ENCODE measurements at regions not wholly inside any gene's neighbourhood (a gene's known extent, or its start where the extent isn't known, plus 50 kb on each side); places are given as distances from the start of the nearest gene placed in this dataset.

DNA sequence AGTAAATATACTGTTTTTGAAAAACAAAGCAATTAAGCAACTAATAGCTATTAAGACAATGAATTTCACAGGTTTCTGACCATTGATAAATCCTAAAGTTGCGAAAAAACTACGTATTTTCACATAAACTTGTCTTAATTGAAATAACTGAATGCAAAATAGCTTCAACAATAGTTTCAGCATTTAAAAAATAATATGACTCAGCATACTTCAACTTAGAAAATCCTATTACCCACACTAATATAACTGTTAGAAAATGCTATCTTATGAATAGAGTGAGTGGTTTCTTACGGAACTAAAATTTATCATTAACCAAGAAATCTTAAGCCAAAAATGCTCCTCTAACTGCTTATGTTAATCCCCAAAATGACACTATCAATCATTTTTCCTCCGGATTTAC lies 183.9 kb downstream of the AVL9 start:
- TF ChIP-seq POLR2A (IDR thresholded peaks at IDR 0.05) (no peak), POLR2AphosphoS5 (IDR thresholded peaks at IDR 0.05; ENCODE audit: insufficient read depth in 1 of 2, low read depth in 1 of 2) (no peak)
- TF ChIP-seq, protein P1, sequence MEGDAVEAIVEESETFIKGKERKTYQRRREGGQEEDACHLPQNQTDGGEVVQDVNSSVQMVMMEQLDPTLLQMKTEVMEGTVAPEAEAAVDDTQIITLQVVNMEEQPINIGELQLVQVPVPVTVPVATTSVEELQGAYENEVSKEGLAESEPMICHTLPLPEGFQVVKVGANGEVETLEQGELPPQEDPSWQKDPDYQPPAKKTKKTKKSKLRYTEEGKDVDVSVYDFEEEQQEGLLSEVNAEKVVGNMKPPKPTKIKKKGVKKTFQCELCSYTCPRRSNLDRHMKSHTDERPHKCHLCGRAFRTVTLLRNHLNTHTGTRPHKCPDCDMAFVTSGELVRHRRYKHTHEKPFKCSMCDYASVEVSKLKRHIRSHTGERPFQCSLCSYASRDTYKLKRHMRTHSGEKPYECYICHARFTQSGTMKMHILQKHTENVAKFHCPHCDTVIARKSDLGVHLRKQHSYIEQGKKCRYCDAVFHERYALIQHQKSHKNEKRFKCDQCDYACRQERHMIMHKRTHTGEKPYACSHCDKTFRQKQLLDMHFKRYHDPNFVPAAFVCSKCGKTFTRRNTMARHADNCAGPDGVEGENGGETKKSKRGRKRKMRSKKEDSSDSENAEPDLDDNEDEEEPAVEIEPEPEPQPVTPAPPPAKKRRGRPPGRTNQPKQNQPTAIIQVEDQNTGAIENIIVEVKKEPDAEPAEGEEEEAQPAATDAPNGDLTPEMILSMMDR (IDR thresholded peaks at IDR 0.05) = no peak
